ENCODE measurements at regions not wholly inside any gene's neighbourhood (a gene's known extent, or its start where the extent isn't known, plus 50 kb on each side); places are given as distances from the start of the nearest gene placed in this dataset.

DNA sequence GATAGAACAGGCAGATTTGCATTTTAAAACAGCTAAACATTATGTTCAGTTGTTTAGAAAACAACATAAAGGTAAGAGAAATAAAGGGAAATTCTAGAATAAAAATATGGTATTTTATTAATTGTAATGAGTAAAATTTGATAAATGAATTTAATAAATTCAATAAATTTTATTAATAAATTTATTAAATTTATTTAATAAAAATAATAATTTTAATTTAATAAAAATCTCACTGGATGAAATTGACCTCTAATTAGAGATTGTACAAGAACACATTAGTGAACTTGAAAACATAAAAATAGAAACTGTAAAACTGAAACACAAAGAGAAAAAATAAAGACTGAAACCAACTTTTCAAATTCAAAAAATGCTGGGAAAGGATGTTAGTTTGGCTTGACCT lies 605.7 kb upstream of the LRRC4C start:
- DNase-seq = no peak
- Histone ChIP-seq H3K4me3 (ENCODE audit: low read depth in 1 of 2, low read length in 2 of 2) (no peak overlapping the region), H3K9ac (ENCODE audit: low read depth, low read length) (no peak overlapping the region), H3K79me2 (ENCODE audit: insufficient read depth, low read length) (no peaks in the 10 kb centered on the region), H2AFZ (ENCODE audit: low read depth, low read length) (no peak overlapping the region), H3K27ac (ENCODE audit: low read length) (no peak overlapping the region), H4K20me1 (ENCODE audit: insufficient read depth, low read length) (no peaks in the 10 kb centered on the region), H3K4me2 (ENCODE audit: insufficient read depth, low read length) (no peak overlapping the region), H3K36me3 (ENCODE audit: insufficient read depth, low read length) (no peaks in the 10 kb centered on the region), H3K9me3 (ENCODE audit: insufficient read depth, low read length, severe bottlenecking) (no peaks in the 10 kb centered on the region), H3K4me1 (ENCODE audit: insufficient read depth, low read length) (no peaks in the 10 kb centered on the region), H3K27me3 (ENCODE audit: insufficient read depth, low read length, poor library complexity) (no peaks in the 10 kb centered on the region)
- TF ChIP-seq, protein P1, sequence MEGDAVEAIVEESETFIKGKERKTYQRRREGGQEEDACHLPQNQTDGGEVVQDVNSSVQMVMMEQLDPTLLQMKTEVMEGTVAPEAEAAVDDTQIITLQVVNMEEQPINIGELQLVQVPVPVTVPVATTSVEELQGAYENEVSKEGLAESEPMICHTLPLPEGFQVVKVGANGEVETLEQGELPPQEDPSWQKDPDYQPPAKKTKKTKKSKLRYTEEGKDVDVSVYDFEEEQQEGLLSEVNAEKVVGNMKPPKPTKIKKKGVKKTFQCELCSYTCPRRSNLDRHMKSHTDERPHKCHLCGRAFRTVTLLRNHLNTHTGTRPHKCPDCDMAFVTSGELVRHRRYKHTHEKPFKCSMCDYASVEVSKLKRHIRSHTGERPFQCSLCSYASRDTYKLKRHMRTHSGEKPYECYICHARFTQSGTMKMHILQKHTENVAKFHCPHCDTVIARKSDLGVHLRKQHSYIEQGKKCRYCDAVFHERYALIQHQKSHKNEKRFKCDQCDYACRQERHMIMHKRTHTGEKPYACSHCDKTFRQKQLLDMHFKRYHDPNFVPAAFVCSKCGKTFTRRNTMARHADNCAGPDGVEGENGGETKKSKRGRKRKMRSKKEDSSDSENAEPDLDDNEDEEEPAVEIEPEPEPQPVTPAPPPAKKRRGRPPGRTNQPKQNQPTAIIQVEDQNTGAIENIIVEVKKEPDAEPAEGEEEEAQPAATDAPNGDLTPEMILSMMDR (IDR thresholded peaks at IDR 0.05; ENCODE audit: borderline replicate concordance, extremely low read depth, low read length, poor library complexity, severe bottlenecking) = no peak
- TF ChIP-seq EZH2 (IDR thresholded peaks at IDR 0.05; ENCODE audit: borderline replicate concordance, low read depth, low read length, severe bottlenecking) = no peak
- ATAC-seq (ENCODE audit: insufficient read depth, low read depth) = no peak

DNA sequence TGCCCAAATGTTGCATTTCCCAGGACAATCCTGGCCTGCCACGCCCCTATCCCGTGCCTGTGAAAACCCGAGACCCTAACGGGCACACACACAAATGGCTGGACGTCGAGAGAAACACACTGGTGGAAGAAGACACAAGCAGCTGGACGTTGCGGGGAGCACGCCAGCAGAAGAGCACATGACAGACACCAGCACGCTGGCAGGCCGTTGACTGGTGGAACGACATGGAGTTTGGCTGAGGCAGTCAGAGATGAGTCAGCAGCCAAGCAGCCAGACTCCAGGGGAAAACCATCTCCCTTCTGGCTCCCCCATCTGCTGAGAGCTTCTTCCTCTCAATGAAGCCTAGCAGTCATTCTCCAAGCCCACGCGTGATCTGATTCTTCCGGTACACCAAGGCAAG lies 606.7 kb upstream of the LRRC4C start:
- Histone ChIP-seq H4K20me1 (ENCODE audit: insufficient read depth, low read length) (no peaks in the 10 kb centered on the region), H2AFZ (ENCODE audit: low read depth, low read length) (no peak overlapping the region), H3K4me3 (ENCODE audit: low read depth in 1 of 2, low read length in 2 of 2) (no peak overlapping the region), H3K4me2 (ENCODE audit: insufficient read depth, low read length) (no peak overlapping the region), H3K36me3 (ENCODE audit: insufficient read depth, low read length) (no peaks in the 10 kb centered on the region), H3K27me3 (ENCODE audit: insufficient read depth, low read length, poor library complexity) (no peaks in the 10 kb centered on the region), H3K9ac (ENCODE audit: low read depth, low read length) (no peak overlapping the region), H3K79me2 (ENCODE audit: insufficient read depth, low read length) (no peaks in the 10 kb centered on the region), H3K9me3 (ENCODE audit: insufficient read depth, low read length, severe bottlenecking) (no peaks in the 10 kb centered on the region), H3K27ac (ENCODE audit: low read length) (no peak overlapping the region), H3K4me1 (ENCODE audit: insufficient read depth, low read length) (no peaks in the 10 kb centered on the region)
- no peak for ATAC-seq (ENCODE audit: insufficient read depth, low read depth)
- no peak for TF ChIP-seq EZH2 (IDR thresholded peaks at IDR 0.05; ENCODE audit: borderline replicate concordance, low read depth, low read length, severe bottlenecking)
- TF ChIP-seq, protein P1 (IDR thresholded peaks at IDR 0.05; ENCODE audit: borderline replicate concordance, extremely low read depth, low read length, poor library complexity, severe bottlenecking) = no peak
- DNase-seq = no peak

DNA sequence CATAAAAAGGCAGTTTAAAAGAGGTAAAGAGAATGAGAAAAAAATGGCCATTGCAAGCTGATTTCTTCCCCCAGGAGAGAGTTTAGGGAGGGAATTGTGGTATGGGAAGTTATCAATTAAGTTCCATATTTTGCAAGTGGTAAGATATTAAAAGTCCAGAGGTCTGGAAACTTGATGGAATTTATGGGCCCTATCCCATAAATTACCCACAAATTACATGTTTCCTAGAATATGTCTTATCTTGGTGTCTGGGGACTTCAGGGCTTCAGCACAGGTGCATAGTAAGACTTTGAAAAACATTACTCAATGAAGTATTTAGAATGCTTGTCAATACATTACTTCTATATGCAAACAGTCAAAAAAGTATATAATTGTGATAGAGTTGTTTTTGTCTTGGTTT lies 614.9 kb upstream of the LRRC4C start:
- Histone ChIP-seq H3K27me3 (ENCODE audit: insufficient read depth, low read length, poor library complexity) (no peaks in the 10 kb centered on the region), H3K9ac (ENCODE audit: low read depth, low read length) (no peak overlapping the region), H3K27ac (ENCODE audit: low read length) (no peak overlapping the region), H3K4me2 (ENCODE audit: insufficient read depth, low read length) (no peak overlapping the region), H3K4me3 (ENCODE audit: low read depth in 1 of 2, low read length in 2 of 2) (no peak overlapping the region), H3K36me3 (ENCODE audit: insufficient read depth, low read length) (no peaks in the 10 kb centered on the region), H2AFZ (ENCODE audit: low read depth, low read length) (no peak overlapping the region), H3K9me3 (ENCODE audit: insufficient read depth, low read length, severe bottlenecking) (no peaks in the 10 kb centered on the region), H4K20me1 (ENCODE audit: insufficient read depth, low read length) (no peaks in the 10 kb centered on the region), H3K79me2 (ENCODE audit: insufficient read depth, low read length) (no peaks in the 10 kb centered on the region), H3K4me1 (ENCODE audit: insufficient read depth, low read length) (no peaks in the 10 kb centered on the region)
- no peak for TF ChIP-seq EZH2 (IDR thresholded peaks at IDR 0.05; ENCODE audit: borderline replicate concordance, low read depth, low read length, severe bottlenecking)
- TF ChIP-seq, protein P1 (IDR thresholded peaks at IDR 0.05; ENCODE audit: borderline replicate concordance, extremely low read depth, low read length, poor library complexity, severe bottlenecking) = no peak
- DNase-seq = no peak
- ATAC-seq (ENCODE audit: insufficient read depth, low read depth) = no peak

DNA sequence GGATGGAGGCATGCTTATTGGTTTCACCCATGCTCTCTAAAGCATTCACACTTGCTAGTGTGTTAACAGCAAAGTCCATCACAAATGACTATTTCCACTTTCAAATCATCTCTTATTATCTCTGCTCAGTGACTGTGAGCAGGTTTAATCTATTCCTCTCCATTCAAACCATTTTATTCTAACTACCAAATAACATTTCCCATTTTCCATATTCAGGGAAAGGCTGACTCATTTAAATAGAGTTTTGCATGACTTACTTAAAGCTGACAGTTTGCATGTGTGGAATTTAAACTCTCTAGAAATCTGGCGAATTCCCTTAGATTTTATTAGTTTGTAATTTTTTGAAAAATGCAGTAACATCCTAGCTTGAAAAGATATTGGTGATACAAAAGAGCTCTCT lies 615.7 kb upstream of the LRRC4C start:
- H3K27ac ChIP-seq (ENCODE audit: low read length) = no peak overlapping the region
- DNase-seq (no peak), ATAC-seq (ENCODE audit: insufficient read depth, low read depth) (no peak)
- no peaks in the 10 kb centered on the region for H3K4me1 ChIP-seq (ENCODE audit: insufficient read depth, low read length)
- no peak overlapping the region for H3K9ac ChIP-seq (ENCODE audit: low read depth, low read length)
- no peaks in the 10 kb centered on the region for H3K79me2 ChIP-seq (ENCODE audit: insufficient read depth, low read length)
- no peaks in the 10 kb centered on the region for H3K27me3 ChIP-seq (ENCODE audit: insufficient read depth, low read length, poor library complexity)
- H4K20me1 ChIP-seq (ENCODE audit: insufficient read depth, low read length) = no peaks in the 10 kb centered on the region
- no peak overlapping the region for H2AFZ ChIP-seq (ENCODE audit: low read depth, low read length)
- H3K36me3 ChIP-seq (ENCODE audit: insufficient read depth, low read length) = no peaks in the 10 kb centered on the region
- TF ChIP-seq, protein P1 (IDR thresholded peaks at IDR 0.05; ENCODE audit: borderline replicate concordance, extremely low read depth, low read length, poor library complexity, severe bottlenecking) = no peak
- no peak for TF ChIP-seq EZH2 (IDR thresholded peaks at IDR 0.05; ENCODE audit: borderline replicate concordance, low read depth, low read length, severe bottlenecking)
- H3K4me2 ChIP-seq (ENCODE audit: insufficient read depth, low read length) = no peak overlapping the region
- no peaks in the 10 kb centered on the region for H3K9me3 ChIP-seq (ENCODE audit: insufficient read depth, low read length, severe bottlenecking)
- no peak overlapping the region for H3K4me3 ChIP-seq (ENCODE audit: low read depth in 1 of 2, low read length in 2 of 2)

All from DND-41 (cell line).